CD4-positive, alpha-beta T cell treated with Interleukin-2 at 100 ng/mL for 4 hours (primary cell): ENCODE measurements at regions not wholly inside any gene's neighbourhood (a gene's known extent, or its start where the extent isn't known, plus 50 kb on each side); places are given as distances from the start of the nearest gene placed in this dataset.
"Not testable (repeated sequence)": the region's sequence is repeated elsewhere in the genome, so short reads cannot be mapped to it uniquely, and the experiment has no call there.

Source experiments
- DNase-seq: peaks from one replicate; pipeline ENCODE4 v3.0.0-alpha.2; 2020; ENCODE audit warnings: low spot score

DNA sequence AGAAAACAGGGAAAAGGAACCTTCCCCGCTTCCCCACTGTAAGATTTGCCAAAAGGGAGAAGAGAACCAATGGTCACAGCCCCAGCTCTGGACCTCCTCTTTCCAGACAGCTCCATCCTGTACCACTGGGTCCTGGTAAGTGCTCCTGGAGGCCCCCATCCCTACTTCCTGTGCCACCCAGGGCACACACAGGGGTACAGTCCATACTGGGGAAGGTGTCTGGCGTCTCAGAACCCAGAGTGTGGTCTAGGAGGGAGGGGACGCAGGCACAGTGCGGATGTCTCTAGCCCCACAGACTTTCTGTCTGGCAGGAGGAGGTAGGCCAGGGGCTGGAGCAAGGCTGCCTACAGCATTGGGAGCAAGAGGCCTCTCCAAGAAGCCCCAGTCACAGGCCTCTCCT is 213.3 kb upstream of the IGFBP3 start:
- DNase-seq = no peak

DNA sequence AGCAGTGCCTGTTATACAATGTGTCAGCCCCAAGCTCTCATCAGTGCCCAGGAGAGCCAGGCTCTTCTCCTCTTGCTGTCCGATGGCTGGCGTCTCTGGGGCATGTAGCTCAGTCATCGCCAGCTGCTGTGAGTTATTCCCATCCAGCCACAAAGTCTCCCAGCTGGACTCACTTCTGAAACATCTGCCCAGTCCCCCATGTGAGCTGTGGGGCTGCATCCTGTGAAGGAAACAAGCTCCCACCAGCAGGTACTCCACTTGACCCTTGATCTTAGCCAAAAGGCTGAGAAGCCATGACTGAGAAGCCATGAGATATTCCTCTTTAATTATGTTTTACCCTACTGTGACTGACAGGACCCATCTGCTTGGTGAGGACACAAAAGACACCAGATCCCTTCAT is 212.7 kb upstream of the IGFBP3 start:
- no peak for DNase-seq

DNA sequence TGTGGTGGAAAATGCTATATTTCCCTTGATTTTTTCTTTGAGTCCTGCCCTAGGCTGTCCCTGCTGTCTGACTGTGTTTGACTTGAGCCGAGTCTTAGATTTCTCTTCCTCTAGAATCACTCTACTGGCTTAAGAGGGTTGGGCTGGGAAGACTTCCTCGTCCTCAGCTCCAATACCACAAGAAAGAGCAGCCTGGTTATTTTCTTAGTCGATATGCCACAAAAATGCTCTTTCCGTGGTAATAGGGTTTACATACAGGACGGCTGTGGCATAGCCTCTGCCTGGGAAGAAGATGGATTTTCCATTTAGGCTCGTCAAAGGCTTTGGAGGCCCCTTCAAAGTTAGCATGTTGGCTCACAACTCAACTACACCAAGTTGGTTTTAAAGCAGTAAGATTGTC is 212.0 kb upstream of the IGFBP3 start:
- no peak for DNase-seq

DNA sequence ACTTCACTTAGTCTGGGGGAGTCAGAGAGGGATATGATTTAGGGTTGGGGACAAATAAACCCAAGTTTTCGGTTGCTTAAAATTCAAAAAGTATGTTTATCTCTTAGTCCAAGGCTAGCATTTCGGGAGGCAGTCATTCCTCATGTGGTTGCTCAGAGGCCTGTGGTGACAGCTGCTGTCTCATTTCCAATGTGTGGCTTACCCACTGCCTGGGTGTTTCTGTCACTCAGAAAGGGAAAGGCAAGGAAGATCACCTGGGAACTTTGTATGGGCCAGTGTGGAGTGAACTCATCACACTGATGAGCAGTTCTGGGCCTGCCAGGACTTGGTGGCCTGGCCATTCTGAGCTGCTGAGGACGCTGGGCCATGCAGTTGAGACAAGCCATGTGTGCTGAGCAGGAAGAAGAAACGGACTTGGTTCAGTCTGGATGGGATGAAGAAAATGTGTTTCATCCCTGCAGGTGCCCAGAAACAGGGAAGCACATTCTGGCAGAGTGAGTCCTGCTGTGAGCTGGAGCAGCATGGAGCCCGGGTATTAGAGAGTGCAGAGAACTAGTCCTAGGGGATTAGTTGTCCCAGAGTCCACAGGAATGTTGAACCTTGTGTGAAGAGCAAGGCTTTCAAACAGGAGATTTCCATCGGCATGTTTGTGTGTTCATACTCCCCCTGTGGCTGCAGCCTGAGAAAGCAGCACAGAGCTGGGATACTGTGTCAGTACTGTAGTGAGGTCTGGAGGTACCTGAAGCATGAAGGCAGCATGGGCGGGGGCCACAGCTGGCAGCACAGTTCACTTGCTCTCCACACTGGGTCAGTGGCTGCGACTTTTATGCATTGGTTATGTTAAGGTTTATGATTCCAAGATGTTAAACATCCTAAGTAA is 211.1 kb upstream of the IGFBP3 start:
- DNase-seq = no peak

- no peak for DNase-seq
Measured at GRCh38 chr7:46129831-46130230, 208.8 kb upstream of the IGFBP3 start.

GRCh38 chr7:46127814-46128213 is 206.7 kb upstream of the IGFBP3 start:
- DNase-seq = no peak

GRCh38 chr7:46126675-46127300 is 205.7 kb upstream of the IGFBP3 start:
- DNase-seq = no peak

- DNase-seq = no peak
Measured at GRCh38 chr7:46123756-46124343, 202.8 kb upstream of the IGFBP3 start.

DNA sequence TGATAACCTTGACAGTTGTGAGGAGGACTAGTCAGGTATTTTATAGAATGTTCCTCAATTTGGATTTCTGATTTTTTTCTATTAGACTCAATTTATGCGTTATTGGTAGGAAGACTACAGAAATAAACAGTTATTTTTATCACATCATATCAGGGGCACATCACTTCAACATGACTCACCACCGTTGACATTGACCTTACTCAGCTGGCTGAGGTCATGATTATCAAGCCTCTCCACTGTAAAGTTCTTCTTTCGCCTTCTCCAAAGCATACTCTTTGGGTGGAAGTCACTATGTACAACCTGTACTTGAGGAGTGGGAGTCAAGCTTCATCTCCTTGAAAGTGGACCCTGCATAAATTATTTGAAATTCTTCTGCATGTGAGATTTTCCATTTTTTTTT is 194.3 kb upstream of the IGFBP3 start:
- no peak for DNase-seq

DNA sequence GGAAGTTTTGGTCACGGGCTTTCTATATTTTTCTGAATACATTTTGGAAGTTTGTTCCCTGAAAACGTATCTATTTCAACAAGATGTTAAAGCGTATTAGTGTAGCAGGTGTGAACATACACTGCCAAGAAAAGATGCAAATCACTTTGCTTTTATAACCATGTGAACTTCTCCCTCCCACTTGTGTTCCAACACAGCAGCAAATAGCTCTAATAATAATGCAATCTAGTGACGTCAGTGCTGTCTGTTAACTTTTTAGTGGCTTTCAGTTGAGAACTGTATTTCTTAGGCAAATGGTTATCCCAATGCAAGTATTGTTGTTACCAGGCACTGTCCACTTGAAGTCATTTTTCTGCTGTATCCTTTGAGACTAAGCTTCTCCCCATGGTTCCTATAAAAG is 188.4 kb upstream of the IGFBP3 start:
- no peak for DNase-seq

DNA sequence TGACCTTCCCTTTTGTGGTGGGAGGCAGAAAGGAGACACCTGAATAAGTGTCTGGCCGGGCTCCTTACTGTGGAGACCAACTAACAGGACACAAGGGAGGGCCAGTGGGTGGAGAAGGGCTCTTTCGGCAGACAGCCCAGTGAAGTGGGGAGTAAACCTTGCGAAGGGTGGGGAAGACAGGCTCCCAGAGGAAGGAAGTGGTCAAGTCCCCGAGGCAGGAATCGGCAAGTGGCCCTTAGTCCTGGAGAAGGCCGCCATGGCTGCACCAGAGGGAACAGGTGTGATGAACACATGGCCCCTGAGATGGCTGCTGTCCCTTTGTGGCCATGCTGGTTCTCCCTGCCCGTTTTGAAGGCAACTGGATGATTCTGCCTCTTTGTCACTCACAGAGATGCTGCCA is 187.2 kb upstream of the IGFBP3 start:
- no peak for DNase-seq

- no peak for DNase-seq
Measured at GRCh38 chr7:46107610-46108217, 186.6 kb upstream of the IGFBP3 start.

GRCh38 chr7:46100521-46100920 is 179.4 kb upstream of the IGFBP3 start:
- no peak for DNase-seq

DNA sequence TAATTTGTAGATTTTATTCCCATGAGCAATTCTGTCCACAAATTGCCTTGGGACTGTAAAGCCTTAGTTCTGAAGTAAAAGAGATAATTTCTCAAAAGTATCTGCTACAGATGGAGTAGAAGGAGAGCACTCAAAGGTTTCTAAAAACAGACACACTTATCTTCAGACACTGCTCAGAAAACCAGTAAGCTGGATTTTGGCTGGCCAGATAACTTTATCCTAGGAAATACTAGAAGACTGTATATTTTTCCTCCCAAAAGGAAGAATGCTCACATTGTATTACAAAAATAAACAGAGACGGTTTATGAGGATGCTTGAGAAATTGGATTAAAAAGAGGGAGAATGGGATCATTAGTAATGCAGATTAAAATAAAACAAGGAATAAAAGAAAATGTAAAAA is 178.0 kb upstream of the IGFBP3 start:
- DNase-seq = no peak

DNA sequence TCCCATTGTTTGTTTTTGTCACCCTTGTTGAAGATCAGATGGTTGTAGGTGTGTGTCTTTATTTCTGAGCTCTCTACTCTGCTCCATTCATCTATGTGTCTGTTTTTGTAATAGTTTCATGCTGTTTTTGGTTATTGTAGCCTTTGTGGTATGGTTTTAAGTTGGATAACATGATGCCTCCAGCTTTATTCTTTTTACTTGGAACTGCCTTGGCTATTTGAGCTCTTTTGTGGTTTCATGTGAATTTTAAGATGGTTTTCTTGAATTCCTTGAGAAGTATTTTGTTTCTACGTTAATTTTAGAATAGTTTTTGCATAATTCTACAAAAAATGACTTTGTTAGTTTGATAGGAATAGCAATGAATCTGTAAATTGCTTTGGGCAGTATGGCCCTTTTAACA is 170.0 kb upstream of the IGFBP3 start:
- no peak for DNase-seq

- DNase-seq = no peak
Measured at GRCh38 chr7:46089281-46089680, 168.2 kb upstream of the IGFBP3 start.

DNA sequence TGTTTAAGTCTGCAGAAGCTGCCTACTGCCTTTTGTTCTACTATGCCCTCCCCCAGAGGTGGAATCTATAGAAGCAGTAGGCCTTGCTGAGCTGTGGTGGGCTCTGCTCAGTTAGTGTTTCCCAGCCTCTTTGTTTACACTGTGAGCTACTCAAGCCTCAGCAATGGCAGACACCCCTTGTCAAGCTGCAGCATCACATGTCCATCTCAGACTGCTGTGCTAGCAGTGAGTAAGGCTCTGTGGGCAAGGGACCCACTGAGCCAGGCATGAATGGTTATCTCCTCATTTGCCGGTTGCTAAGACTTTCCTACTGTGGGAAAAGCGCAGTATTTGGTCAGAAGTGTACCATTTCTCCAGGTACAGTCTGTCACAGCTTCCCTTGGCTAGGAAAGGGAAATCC is 167.4 kb upstream of the IGFBP3 start:
- DNase-seq = not testable (repeated sequence)

GRCh38 chr7:46080595-46081159 is 159.6 kb upstream of the IGFBP3 start:
- no peak for DNase-seq

DNA sequence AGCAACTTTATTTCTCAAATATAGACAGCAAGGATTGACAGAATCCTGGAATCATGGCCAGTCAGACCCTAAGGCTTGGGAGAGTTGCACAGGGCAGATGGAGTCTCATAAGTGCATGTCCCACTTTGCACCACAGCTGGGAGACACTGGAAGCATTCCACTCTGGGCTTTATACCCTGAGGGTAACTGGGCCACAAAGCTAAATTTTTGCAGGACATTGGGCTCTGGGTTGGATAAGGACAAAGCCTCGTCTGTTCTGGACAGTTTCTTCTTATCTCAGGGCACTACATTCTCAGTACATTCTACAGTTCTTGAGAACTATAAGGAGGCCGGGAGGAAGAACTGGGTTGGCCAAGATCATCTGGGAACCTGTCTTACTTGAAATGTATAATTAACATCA is 158.3 kb upstream of the IGFBP3 start:
- no peak for DNase-seq

DNA sequence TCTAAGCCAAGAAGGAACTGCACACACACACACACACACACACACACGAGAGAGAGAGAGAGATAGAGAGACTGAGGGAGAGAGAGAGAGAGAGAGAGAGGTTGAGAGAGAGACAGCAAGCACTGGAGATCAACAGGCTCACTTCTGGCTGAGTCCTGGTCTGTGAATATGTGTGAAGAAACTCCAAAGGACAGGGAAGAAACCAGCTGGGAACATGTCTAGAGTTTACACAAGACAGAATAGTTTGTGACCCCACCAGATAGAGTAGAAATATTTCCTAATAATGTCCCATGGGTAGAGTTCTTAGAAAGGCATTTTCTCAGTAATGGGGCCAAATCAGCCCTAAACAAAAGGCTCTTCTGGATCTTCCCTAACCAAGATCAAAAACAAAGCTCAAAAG is 155.5 kb upstream of the IGFBP3 start:
- DNase-seq = no peak

- DNase-seq = no peak
Measured at GRCh38 chr7:46072722-46073121, 151.7 kb upstream of the IGFBP3 start.

GRCh38 chr7:46071601-46072000 is 150.5 kb upstream of the IGFBP3 start:
- DNase-seq = no peak

DNA sequence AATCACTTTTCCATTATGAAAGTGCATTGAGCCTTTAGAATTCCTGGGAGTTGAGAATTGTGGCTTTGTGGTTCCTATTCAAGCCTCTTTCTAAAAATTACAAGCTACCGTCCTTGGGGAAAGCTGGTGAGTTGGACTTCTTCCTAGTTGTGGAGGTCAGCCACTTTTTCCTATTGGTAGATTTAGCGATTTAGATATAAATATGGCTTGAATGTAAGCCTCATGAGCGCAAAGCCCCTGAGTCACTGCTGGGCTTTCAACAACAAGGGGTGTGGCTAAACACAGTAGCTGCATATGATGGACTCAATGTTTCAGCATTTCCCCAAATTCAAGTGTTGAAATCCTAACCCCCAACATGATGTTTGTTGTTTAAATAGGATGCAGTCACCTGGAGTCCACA is 150.0 kb upstream of the IGFBP3 start:
- no peak for DNase-seq
